Right kidney (tissue), 1 donor: ENCODE measurements at regions not wholly inside any gene's neighbourhood (a gene's known extent, or its start where the extent isn't known, plus 50 kb on each side); places are given as distances from the start of the nearest gene placed in this dataset.
"Not testable (repeated sequence)": the region's sequence is repeated elsewhere in the genome, so short reads cannot be mapped to it uniquely, and the experiment has no call there.

Source experiments
- DNase-seq: peaks from one replicate; pipeline ENCODE4 v3.0.0-alpha.2; 2016

GRCh38 chr5:161034451-161034850 lies 182.4 kb upstream of the ATP10B start:
- no peak for DNase-seq

- DNase-seq: no peak
Observed at GRCh38 chr5:161030229-161030628, 178.2 kb upstream of the ATP10B start.

DNA sequence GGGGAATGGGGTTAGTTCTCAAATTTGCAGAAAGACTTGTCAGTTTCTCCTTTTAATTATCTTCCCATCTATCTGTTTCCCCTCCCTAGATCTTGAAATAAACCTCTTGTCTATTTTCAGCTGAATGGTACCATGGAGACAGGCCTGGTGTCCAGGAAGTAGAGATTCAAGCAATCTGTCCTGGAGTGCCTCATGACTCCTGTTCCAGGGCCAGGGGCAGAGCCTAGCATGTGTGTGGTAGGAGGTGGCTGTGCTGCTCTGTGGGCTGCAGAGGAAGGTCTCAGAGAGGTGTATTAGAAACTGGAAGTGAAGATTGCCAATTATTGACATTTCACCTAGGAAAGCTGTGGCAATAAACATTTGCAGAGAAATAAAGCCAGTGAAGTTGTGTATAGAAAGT lies 175.8 kb upstream of the ATP10B start:
- DNase-seq: no peak

DNA sequence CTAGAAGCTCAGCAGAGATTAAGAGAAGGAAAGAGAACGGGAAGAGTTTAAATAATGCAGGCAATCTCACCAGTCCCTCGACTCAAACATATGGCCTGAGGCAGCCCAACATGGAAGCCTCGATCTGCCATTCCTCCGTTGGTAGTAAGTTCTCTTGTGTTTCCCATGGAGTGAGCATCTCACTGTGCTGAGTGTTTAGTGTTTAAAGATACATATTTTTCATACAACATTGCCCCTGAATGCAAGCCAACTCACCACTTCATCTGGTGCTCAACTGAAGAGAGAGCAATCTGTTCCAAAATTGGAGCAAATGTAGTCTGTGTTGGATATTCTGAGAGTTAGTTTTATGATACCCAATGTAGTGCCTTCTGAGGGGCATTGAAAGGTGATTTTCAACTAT lies 171.5 kb upstream of the ATP10B start:
- no peak for DNase-seq

GRCh38 chr5:161022151-161022550 lies 170.1 kb upstream of the ATP10B start:
- no peak for DNase-seq

GRCh38 chr5:161009817-161010216 lies 157.8 kb upstream of the ATP10B start:
- DNase-seq: no peak

DNA sequence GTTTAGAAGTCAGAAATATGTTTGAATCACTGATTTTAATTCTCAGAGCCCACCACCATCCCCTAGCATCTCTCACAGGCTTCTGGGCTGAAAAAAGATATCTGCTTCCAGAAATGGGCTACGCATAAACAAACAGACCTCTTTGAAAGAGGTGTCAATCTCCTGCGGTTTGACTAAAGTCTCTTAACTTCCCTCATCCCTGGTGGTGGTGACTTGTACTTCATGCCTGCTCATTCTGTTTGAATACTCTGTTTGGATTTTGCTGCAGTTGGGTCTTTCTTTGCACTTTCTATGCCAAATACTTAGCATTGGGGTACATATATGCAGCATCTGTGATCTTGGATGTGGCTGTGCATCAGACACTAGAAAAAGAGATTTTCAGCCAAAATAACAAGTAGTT lies 157.2 kb upstream of the ATP10B start:
- DNase-seq: no peak

GRCh38 chr5:161007879-161008278 lies 155.9 kb upstream of the ATP10B start:
- DNase-seq: no peak

DNA sequence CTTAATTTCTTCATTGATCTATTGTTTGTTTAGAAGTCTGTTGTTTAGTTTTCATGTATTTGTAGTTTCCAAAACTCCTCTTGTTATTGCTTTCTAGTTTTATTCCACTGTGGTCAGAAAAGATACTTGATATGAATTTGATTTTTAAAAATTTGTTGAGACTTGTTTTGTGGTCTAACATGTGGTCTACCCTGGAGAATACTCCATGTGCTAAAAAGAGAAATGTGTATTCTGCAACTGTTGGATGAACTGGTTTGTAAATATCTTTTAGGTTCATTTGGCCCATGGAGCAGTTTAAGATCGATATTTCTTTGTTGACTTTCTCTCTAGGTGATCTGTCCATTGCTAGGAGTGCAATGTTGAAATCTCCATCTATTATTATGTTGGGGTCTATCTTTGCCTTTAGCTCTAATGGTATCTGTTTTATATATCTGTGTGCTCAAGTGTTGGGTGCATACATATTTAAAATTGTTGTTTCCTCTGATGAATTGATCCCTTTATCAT lies 150.6 kb upstream of the ATP10B start:
- no peak for DNase-seq

DNA sequence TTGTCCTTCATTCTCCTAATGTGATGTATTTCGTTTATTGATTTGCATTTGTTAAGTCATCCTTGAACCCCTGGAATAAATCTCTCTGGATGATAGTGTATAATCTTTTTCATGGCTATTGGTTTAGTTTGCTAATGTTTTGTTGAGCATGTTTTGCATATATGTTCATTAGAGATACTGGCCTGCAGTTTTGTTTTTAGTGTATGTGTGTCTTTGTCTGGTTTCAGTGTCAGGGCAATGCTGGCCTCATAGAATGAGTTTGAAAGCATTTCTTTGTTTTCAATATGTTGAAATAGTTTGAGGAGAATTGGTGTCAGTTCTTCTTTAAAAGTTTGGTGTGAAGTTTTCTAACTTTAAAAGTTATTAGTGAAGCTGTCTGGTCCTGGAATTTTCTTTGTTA lies 149.6 kb upstream of the ATP10B start:
- DNase-seq: no peak

DNA sequence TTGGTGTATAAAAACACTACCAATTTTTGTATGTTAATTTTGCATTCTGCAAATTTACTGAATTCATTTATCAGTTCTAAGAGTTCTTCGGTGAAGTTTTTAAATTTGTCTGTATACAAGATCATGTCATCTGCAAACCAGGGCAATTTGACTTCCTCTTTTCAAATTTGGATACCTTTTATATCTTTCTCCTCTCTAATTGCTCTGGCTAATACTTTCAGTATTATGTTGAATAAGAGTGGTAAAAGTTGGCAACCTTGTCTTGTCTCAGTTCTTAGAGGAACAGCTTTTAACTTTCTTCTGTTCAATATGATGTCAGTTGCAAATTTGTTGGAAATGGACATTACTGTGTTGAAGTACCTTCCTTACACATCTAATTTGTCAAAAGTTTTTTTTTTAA lies 149.1 kb upstream of the ATP10B start:
- DNase-seq: not testable (repeated sequence)

- no peak for DNase-seq
Observed at GRCh38 chr5:160991205-160991604, 139.2 kb upstream of the ATP10B start.

DNA sequence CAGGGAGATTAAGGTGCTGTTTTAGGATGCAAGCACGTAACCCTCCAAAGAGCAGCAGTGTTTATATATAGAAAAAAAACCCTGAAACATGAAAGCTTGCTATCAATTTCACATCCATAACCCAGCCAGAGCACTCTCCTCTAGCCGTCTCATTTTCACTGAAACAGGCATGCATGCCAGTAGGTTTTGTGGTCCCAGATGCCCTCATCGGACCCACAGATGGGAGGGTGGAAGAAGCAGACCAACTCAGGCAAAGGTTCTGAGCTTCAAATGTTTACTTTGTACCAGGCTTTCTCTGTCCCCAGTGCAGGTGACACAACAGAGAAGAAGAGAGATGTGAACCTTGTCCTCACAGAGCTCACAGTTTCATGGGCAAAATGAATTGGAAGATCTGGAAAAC lies 127.4 kb upstream of the ATP10B start:
- DNase-seq: no peak

GRCh38 chr5:160978944-160979343 lies 126.9 kb upstream of the ATP10B start:
- no peak for DNase-seq

GRCh38 chr5:160976181-160976580 lies 124.2 kb upstream of the ATP10B start:
- no peak for DNase-seq

- no peak for DNase-seq
Observed at GRCh38 chr5:160970605-160971191, 118.7 kb upstream of the ATP10B start.

DNA sequence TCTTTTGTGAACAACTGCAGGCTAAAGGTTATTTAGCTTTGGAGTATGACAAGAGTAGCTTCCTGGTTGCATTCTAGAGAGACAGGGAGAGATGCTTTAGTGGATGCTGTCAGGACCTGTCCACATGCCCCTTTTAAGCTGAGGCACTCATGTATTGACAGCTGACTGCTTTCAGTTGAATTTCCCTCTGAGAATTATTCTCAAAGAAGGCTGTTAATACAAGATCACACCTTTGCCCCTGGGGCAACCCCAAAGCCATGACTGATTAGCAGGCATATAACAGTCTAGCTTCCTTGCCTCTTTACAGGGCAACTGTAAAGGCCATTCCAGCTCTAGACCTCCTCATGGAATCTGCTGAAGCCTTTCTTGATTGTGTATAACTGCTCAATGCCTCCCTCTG lies 117.6 kb upstream of the ATP10B start:
- no peak for DNase-seq

GRCh38 chr5:160968480-160968879 lies 116.5 kb upstream of the ATP10B start:
- DNase-seq: no peak

DNA sequence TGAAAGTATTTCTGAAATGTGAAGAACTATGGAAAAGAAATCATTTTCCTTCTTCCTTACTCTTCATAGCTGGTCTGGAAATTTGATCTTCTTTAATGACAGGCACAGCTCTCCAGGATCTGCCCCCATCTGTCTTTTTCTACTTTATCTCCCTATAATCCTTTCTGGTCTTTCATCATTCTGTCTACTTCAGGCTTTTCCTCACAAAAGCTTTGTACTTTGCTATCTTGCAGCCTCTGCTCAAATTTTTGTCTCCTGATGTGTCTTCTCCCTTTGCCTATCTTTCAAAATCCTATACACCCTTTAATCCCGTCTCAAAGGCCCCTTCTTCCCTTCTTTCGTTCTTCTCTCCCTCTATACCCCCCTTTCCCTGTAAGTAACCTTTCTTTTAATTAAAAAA lies 114.9 kb upstream of the ATP10B start:
- DNase-seq: no peak

DNA sequence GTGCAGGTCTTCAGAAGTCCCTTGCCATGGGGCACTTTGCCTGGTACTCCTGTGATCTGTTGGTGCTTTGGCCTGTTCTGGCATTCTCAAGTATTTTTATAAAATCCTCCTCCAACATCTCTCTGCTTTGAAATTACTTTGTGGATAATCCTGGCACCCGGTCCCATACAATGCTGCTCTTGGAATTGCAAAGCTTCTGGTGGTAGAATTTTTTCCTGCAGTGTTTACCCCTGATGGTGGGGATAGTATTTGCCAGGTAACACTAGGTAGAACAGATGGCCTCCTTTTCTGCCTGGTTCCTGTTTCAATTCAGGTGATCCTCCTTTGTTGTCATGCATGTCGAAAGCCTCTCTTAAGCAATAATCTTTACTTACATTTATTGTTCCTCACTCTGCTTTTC lies 109.8 kb upstream of the ATP10B start:
- DNase-seq: no peak

- DNase-seq: no peak
Observed at GRCh38 chr5:160961038-160961437, 109.0 kb upstream of the ATP10B start.

GRCh38 chr5:160960592-160960991 lies 108.6 kb upstream of the ATP10B start:
- no peak for DNase-seq

DNA sequence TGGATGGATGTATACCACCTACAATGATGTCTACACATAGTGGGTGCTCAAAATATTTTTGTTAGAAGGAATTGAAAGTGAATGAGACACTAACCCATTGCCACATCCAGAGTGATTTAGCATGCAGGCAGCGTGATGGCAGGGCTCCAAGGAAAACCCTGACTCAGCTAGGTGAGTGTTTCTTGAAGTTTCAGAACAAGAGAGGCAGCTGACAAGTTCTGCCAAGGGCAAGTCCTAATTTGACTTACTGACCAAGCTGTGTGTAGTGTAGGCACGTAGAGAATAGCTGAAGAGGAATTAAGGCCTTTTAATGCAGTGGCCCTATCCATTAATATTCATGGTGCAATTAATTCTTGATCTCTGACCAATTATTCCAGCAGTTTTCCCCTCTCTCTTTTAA lies 107.8 kb upstream of the ATP10B start:
- DNase-seq: no peak

- no peak for DNase-seq
Observed at GRCh38 chr5:160957312-160957861, 105.4 kb upstream of the ATP10B start.

GRCh38 chr5:160956051-160956450 lies 104.0 kb upstream of the ATP10B start:
- no peak for DNase-seq
